HepG2 (cell line): ENCODE measurements at regions not wholly inside any gene's neighbourhood (a gene's known extent, or its start where the extent isn't known, plus 50 kb on each side); places are given as distances from the start of the nearest gene placed in this dataset.

ENCODE experiments used
- ATAC-seq: fragments of 200-7000 bp; cut with Tn5 transposase; 3 replicates; pipeline ENCODE4 v1.9.1; 2020; ENCODE audit warnings: mild to moderate bottlenecking, moderate library complexity
- BruUV-seq: library from RNA; stranded (reverse); fragments of 400-500 nt; replicated peaks from 2 replicates; lab custom pipeline; 2021; lab: Mats Ljungman, UMichigan
- CTCF ChIA-PET: fragments of 300-600 bp; formaldehyde crosslinking; extraction: SDS; loops from one replicate; lab custom pipeline; 2021; ENCODE audit warnings: low total read pairs, inconsistent platforms, low intra/inter-chr PET ratio; lab: Yijun Ruan, JAX
- POLR2A ChIA-PET: fragments of 350-600 bp; sonication (Branson Sonifier 250); formaldehyde crosslinking; loops from one replicate; lab custom pipeline; 2020; ENCODE audit warnings: antibody characterized with exemption, inconsistent platforms; lab: Yijun Ruan, JAX
- DNase-seq: peaks from one replicate; pipeline ENCODE4 v3.0.0-alpha.2; 2015; ENCODE audit warnings: low spot score
- FAIRE-seq: peaks from 3 replicates; lab custom pipeline; 2011; peaks lifted over from hg19 to GRCh38; lab: Jason Lieb, UNC
- H2AFZ ChIP-seq: one replicate; pipeline ENCODE4 v1.6.1; 2011; ENCODE audit warnings: low read length, inconsistent platforms
- H3K27ac ChIP-seq: fragments of 300-600 bp; 3 replicates; pipeline ENCODE4 v1.8.0; 2011; ENCODE audit warnings: mixed run types, mild to moderate bottlenecking, mixed read lengths, low read length, inconsistent platforms; ENCODE audit not compliant: insufficient read depth; ENCODE audit errors: extremely low read length
- H3K27me3 ChIP-seq, 2 experiments: fragments of 200-600 bp in 1 of 2; 2 replicates in 1 of 2; 3 replicates in 1 of 2; pipeline versions ENCODE4 v1.6.0 to v1.8.0; 2011; ENCODE audit warnings: low read length in 2 of 2, mild to moderate bottlenecking in 2 of 2, moderate library complexity in 2 of 2, inconsistent platforms in 1 of 2; ENCODE audit not compliant: insufficient read depth in 2 of 2, control insufficient read depth in 1 of 2
- H3K36me3 ChIP-seq, 2 experiments: fragments of 200-600 bp in 1 of 2; replicated peaks in 1 of 2; 2 replicates in 1 of 2; 3 replicates in 1 of 2; pipeline versions ENCODE4 v1.5.1 to v1.8.0; 2011; ENCODE audit warnings: low read length in 2 of 2, inconsistent platforms in 1 of 2; ENCODE audit not compliant: insufficient read depth in 2 of 2, control insufficient read depth in 1 of 2
- H3K4me1 ChIP-seq: 2 replicates; pipeline ENCODE4 v1.5.1; 2012; ENCODE audit warnings: low read length, inconsistent platforms; ENCODE audit not compliant: insufficient read depth
- H3K4me2 ChIP-seq: 2 replicates; pipeline ENCODE4 v1.6.0; 2011; ENCODE audit warnings: low read depth, low read length, inconsistent platforms
- H3K4me3 ChIP-seq, 3 experiments: fragments of 200-600 bp in 1 of 3; sonication (generic), shearing (Covaris generic) in 1 of 3; replicated peaks in 1 of 3; 2 replicates each; pipeline ENCODE4 v1.5.1; 2011 to 2016; ENCODE audit warnings: low read length in 3 of 3, inconsistent platforms in 2 of 3, low read depth in 2 of 3, mild to moderate bottlenecking in 2 of 3, control low read depth in 1 of 3, mixed read lengths in 1 of 3; ENCODE audit not compliant: insufficient read depth in 1 of 3
- H3K79me2 ChIP-seq: one replicate; pipeline ENCODE4 v1.6.1; 2011; ENCODE audit warnings: low read length, inconsistent platforms; ENCODE audit not compliant: insufficient read depth
- H3K9ac ChIP-seq: 2 replicates; pipeline ENCODE4 v1.6.0; 2011; ENCODE audit warnings: mild to moderate bottlenecking, low read depth, low read length, inconsistent platforms; ENCODE audit not compliant: insufficient read depth
- H3K9me3 ChIP-seq: 2 replicates; pipeline ENCODE4 v1.5.1; 2012; ENCODE audit warnings: mild to moderate bottlenecking, low read length
- H4K20me1 ChIP-seq: 2 replicates; pipeline ENCODE4 v1.6.0; 2011; ENCODE audit warnings: inconsistent platforms, mild to moderate bottlenecking, low read length, moderate library complexity; ENCODE audit not compliant: insufficient read depth
- HIC2 ChIP-seq: sonication (generic); formaldehyde crosslinking; IDR thresholded peaks from 2 replicates; pipeline ENCODE4 v1.9.0; 2022; ENCODE audit warnings: low read depth, missing genetic modification reagents
- MEIS2 ChIP-seq: sonication (generic); formaldehyde crosslinking; IDR thresholded peaks from 2 replicates; pipeline ENCODE4 v1.9.0; 2021; ENCODE audit warnings: mild to moderate bottlenecking, missing genetic modification reagents
- NFYB ChIP-seq: sonication (generic); formaldehyde crosslinking; IDR thresholded peaks from 2 replicates; pipeline ENCODE4 v1.4.0; 2020; ENCODE audit warnings: missing genetic modification reagents
- REST ChIP-seq, 2 experiments: IDR thresholded peaks; 2 replicates each; pipeline ENCODE4 v1.6.1; 2011 to 2012; ENCODE audit warnings: low read length in 2 of 2, borderline replicate concordance in 1 of 2, low read depth in 1 of 2, mild to moderate bottlenecking in 1 of 2, moderate library complexity in 1 of 2
- WGBS: methylation state at CpG from one replicate; pipeline ENCODE4 v1.1.6; 2017; ENCODE audit warnings: low lambda C conversion rate; 5-methylcytosine and 5-hydroxymethylcytosine counted together
- in situ Hi-C: cut with HindIII; loops from 2 replicates; pipeline ENCODE4 v1.10.0; 2017; ENCODE audit warnings: low pct_unique_long_range_greater_than_20kb; ENCODE audit not compliant: extremely low pct_ligation_motif_present
- intact Hi-C: fragments of 100-400 bp; cut with micrococcal nuclease; formaldehyde crosslinking; loops from one replicate; pipeline ENCODE4 v1.10.0; 2022; ENCODE audit not compliant: unreplicated experiment

DNA sequence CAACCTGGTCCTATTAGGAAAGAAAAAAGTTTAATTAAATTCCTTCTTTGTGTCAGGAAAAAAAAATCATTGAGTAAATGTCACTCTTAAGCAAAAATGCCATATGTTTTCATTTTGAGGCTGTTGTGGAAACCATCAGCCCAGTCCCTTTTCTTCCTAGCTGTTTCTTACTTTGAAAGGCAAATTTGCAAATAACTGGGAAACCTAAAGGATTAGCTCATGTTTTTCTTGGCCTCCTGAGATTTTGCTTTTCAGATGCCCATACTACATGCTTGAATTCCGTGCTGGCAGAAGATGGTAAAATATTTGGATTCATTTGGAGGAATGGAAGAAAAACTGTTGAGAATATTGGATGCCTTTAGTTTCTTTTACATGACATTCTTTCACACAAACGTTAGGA lies 182.1 kb upstream of the ADAMTS5 start:
- Histone ChIP-seq H3K9me3 (peaks cover 84% of the 10 kb centered on the region), H2AFZ (no peak overlapping the region), H3K36me3 (no peaks in the 10 kb centered on the region), H3K4me1 (no peaks in the 10 kb centered on the region), H3K4me3 (no peak overlapping the region), H3K27ac (no peak overlapping the region), H4K20me1 (no peaks in the 10 kb centered on the region), H3K27me3 (no peaks in the 10 kb centered on the region), H3K9ac (no peak overlapping the region), H3K79me2 (no peaks in the 10 kb centered on the region), H3K4me2 (no peak overlapping the region)
- in situ Hi-C loops, result no loop called here
- POLR2A ChIA-PET, result no interaction called here
- CTCF ChIA-PET, result no interaction called here
- intact Hi-C loops, result no loop called here
- no peak for TF ChIP-seq MEIS2 (CRISPR knock-in tag)
- TF ChIP-seq REST (IDR thresholded peaks at IDR 0.05; ENCODE audit: borderline replicate concordance in 1 of 2, low read depth in 1 of 2, low read length in 2 of 2), result no peak
- no peak for TF ChIP-seq HIC2 (CRISPR knock-in tag)
- TF ChIP-seq NFYB (CRISPR knock-in tag), result no peak
- no TSS peak for BruUV-seq
- WGBS, result 2% methylated on average over 2 of the region's 2 CpGs
- no peak for FAIRE-seq
- ATAC-seq, result no peak
- DNase-seq, result no peak
